Sciatic nerve (tissue), 2 donors: ENCODE measurements at regions not wholly inside any gene's neighbourhood (a gene's known extent, or its start where the extent isn't known, plus 50 kb on each side); places are given as distances from the start of the nearest gene placed in this dataset.

ENCODE experiments used
- ATAC-seq: fragments of 200-7000 bp; cut with Tn5 transposase; one replicate; pipeline ENCODE4 v1.9.1; 2020; ENCODE audit warnings: mild to moderate bottlenecking, moderate library complexity
- DNase-seq: peaks from one replicate; pipeline ENCODE4 v3.0.0-alpha.2; 2020; ENCODE audit warnings: low spot score
- intact Hi-C: fragments of 100-400 bp; cut with DNase I; formaldehyde crosslinking; loops from one replicate; pipeline ENCODE4 v1.14.2; 2022
- donor health status: DM: no; HTN: no; CAD: no.
- donor health status: DM: no; HTN: no; CAD: no.

DNA sequence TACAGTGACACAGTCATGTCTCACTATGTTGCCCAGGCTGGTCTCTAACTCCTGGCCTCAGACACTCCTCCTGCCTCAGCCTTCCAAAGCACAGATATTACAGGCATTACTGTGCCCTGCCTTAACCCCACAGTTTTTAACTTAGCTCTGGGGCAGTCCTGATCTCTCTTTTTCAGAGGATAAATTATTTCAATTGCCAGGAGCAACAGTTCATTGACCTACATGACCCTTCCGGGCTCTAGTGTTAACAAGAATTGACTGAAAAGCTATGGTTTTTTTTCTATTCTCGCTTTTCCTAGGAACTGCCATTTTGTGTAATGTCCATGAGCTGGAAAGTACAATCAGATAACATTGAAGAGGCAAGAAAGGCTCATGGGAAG is 92.8 kb downstream of the HNRNPLL start:
- DNase-seq (no peak), ATAC-seq (no peak)
- intact Hi-C loops: no loop called here

DNA sequence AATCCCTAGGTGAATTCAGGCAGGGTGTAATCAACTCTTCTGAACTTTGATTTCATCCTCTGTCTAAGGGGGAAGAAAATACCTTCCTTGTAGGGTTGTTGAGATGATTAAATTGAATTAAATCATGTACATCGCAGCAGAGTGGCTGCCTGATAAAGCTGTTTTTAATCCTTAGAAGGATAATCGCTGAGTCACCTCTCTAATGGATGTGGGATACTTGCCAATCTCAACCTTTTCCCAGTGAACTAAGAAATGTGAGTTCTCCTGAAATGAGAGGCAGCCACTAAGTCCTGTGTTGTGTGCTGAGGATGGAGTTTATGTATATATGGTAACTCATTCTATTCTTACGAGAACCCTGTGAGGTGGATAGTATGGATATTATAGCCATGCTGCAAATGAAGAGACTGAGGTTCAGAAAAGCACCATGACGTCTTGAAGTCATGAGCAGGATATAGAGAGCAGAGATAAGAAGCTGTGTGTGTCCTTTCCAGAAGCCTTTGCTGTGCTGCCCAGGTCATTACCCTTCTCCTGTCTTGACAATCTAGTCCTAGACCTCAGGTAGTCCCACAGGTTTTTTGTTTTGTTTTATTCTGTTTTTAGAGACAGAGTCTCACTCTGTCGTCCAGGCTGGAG is 93.3 kb downstream of the HNRNPLL start:
- intact Hi-C loops: no loop called here
- ATAC-seq: peak; percentile 21
- no peak for DNase-seq

DNA sequence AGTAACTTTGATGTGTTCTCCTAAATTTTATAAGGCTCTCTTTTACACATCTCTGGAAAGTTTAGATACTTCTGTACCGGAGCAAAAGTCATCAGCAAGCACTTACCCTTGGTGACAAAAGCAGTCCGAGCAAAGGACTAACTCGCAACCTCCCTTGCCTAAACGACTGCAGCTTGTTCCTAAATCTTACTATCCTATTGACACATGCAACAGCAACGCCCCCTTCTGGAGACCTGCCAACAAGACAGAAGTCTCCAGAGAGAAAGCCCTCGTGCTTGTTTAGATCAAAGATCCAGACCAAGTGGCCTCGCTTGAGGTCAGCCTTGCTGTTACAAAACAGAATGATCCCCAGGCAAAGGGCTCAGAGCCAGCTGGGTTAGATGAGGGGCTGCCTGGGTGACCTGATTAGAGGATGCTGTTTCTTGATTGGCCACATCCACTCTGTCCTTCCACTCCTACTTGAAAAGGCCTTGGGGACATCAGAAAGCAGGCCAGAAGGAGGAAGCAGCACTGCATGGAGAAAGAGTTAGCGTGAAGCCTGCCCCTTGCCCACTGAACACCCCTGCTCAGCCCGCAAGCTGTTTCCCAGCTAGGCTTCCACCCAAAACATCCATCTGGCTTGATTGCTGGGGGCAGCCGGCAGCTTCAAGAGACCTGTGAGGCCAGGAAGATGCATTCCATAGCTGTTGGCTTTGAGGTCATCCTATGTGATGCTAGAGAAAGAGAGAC is 94.3 kb downstream of the HNRNPLL start:
- DNase-seq (peak; percentile 94), ATAC-seq (peak; percentile 91)
- intact Hi-C loops: no loop called here

DNA sequence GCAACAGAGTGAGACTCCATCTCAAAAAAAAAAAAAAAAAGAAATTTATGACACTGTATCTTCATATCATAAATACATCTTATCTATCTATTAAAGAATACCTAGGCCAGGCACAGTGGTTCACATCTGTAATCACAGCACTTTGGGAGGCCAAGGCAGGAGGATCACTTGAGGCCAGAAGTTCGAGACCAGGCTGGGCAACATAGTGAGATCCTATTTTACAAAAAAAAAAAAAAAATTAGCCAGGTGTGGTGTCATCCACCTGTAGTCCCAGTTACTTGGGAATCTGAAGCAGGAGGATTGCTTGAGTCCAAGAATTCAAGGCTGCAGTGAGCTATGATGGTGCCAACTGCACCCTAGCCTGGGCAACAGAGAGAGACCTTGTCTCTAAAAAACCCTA is 95.0 kb downstream of the HNRNPLL start:
- ATAC-seq: no peak
- DNase-seq: no peak
- intact Hi-C loops: no loop called here

DNA sequence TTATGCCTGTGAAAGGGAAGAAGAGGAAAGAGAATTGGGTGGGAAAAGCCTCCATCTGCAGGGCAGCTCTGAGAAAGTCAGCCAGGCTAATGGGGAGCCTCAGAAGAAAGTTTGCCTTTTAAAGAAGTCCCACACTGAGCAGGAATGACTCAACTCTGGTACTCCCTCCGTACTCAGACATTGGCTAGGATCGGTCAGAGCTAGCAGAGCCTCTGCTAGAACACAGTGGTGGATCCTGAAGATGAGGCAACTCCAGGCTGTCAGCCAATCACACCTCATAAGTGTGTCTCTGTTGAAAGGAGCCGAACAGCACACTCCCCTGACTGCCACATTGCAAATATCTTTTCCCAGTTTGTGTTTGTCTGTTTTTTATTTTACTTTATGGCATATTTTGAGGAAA is 96.9 kb downstream of the HNRNPLL start:
- intact Hi-C loops: no loop called here
- DNase-seq (peak; percentile 81), ATAC-seq (peak; percentile 94)

DNA sequence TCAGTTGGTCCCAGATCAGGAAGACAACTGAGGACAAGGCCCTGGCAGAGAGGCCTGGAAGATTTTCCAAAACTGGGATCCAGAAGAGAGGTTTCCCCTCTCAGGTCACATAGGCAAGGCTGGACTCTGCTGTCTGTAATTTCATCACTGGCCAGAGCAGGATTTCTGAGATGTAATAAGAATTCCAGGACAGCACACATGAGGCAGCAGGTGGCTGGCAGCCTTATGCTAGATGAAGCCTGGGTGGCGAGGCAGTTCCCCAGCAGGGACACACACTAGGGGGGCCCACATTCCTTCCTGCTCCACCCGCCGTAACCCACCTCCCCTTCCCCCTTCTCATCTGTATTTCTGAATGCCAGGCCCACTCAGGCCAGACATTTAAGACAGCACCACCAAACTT is 98.6 kb downstream of the HNRNPLL start:
- ATAC-seq (no peak), DNase-seq (no peak)
- intact Hi-C loops: no loop called here

DNA sequence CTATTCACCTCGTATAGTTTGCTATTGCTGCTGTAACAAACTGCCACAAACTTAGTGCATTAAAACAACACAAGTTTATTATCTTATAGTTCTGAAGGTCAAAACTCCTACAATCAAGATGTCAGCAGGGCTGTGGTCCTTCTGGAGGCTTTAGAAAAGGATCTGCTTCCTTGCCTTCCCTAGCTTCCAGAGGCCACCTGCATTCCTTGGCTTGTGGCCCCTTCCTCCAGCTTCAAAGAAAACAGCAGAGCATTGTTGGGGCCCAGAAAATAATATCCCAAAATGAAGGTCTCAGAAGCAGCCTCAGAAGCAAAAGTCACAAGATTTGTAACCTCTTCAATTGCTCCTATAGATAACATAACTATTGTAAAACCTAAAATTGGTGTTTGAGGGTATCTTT is 100.6 kb downstream of the HNRNPLL start:
- no peak for DNase-seq
- intact Hi-C loops: no loop called here
- ATAC-seq: no peak

DNA sequence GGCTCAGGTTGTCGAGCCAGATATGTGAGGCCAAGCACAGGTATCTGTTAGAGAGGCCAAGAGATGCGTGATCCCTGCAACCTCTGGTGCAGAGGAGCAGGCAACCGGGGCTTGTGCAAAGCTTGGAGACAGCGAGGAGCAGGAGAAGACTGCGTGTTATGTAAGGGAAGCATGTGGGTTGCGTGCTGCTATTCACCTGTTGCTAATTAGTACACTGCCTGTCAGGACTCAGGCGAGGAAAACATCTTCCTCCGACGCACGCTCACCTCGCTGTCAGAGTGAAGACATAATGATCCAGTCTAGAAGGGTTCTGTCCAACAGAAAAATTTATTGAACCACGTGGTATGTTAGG is 102.5 kb downstream of the HNRNPLL start:
- ATAC-seq: no peak
- no peak for DNase-seq
- intact Hi-C loops: no loop called here

DNA sequence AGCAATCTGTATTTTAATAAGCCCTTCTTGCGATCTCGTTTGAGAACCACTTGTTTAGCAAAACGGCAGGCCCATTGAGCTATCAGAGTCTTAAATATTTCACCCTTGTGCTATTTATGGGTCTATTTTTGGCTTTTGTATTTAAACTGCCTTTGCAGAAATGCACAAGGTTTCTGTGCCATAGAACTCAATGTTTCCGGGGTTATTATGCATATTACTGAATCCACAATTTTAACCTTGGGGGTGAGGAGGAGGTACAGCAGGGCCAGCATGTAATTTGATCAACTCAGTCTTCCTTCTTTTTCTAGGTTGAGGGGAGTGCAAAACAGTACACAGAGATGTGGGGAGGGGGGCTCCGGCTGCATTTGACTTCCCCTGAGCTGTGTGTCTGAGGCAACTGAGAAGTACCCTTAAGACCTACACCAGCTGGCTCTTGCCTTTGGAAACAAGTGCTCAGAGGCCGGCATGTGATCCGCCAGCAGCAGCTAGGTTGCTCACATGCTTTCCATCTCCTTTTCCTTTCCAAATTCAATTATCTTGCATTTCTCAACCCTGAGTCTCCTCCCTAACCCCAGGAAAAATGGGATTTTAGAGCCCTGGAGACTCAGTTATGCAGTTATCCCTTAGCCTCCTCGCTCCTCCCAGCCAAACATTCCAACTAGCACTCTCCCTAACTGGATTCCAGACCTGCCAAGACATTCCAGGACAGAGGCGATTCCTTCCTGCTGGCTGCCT is 103.0 kb downstream of the HNRNPLL start:
- intact Hi-C loops: no loop called here
- ATAC-seq (peak; percentile 89), DNase-seq (peak; percentile 70)

DNA sequence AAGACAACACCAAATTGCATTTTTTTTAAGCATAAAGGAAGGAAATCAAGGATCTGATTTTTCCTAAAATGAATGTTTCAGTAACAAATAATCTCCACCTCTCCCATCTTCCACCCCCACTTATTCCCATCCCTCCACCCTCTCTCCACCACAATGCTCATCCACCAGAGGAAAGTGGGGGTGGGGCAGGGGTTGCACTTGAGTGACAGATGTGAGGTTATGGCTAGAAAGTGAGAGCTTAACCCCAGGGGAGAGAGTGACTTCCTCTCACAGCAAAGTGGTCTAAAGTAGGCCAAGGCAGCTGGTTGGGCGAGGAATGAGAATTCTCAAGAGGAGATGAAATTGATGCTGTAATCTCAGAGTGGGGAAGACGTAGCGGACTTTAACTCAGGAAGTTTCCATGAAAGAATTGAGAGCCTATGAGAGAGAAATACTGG is 104.7 kb downstream of the HNRNPLL start:
- no peak for DNase-seq
- no peak for ATAC-seq
- intact Hi-C loops: no loop called here

DNA sequence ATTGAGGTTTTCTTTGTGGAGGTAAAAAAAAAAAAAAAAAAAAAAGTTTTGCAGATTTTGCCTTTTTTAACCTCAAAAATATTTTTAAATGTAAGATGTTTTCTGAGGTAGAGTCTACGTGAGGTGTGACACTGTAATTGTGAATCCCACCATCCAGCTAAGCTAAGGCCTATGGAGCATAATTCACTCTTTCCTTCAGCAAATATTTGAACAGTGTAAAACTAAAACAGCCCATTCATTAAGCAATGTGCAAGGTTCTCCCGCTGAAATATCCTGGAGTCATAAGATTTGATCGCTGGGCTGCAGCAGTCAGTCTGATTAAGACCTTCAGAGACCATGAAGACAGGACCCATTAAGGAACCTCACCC is 105.1 kb downstream of the HNRNPLL start:
- ATAC-seq (no peak), DNase-seq (no peak)
- intact Hi-C loops: no loop called here

DNA sequence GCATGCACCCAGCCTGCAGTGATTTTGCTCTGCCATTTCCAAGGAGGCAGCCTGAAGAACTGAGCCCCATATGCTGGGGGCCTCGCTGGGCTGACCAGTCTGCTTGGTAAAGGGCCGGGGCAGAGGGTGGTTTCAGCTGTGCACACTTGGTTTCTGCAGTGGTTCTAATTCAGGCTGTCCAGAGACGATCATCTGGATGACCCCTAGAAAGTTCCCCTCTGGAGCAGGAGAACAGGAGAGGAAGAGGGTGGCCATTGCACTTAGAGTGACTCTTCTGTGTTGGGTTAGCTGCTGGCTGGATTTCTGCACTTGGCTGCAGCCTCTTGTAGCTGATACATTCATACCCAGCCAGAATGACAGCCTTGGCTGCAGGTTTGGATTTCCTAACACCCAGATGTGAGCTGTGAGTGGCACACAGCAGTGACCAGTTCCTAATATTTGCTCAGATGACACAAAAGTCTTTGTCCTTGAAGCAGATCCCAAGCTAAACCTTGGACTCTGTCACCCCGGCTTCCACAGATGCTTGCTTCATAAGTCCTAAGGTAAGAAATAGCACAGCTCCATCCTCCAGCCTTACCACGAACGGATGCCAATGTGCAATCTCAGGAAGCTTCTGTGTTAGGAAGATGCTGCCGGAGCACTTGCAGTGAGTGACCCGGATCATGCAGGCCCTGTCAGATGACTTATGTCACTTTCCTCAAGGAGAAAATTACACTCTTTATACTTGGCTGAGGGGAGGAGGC is 105.6 kb downstream of the HNRNPLL start:
- intact Hi-C loops: no loop called here
- DNase-seq: no peak
- peak; percentile 52 for ATAC-seq

DNA sequence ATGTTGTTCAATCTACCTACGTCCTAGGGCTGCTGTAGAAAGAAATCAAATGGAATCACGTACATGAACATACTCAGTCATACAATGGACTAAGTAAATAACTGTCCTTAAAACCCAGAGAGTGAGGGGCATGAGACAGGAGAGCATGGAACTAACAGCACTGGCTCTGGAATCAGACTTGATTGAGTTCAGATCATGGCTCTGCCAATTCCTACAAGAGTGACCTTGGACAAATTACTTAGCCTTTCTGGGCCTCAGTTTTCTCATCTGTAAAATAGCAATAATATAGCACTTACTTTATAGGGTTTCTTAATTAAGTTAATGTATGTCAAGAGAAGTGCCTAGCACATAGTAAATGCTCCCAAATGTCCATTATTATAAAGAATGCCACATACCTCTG is 106.8 kb downstream of the HNRNPLL start:
- intact Hi-C loops: no loop called here
- DNase-seq (no peak), ATAC-seq (no peak)

DNA sequence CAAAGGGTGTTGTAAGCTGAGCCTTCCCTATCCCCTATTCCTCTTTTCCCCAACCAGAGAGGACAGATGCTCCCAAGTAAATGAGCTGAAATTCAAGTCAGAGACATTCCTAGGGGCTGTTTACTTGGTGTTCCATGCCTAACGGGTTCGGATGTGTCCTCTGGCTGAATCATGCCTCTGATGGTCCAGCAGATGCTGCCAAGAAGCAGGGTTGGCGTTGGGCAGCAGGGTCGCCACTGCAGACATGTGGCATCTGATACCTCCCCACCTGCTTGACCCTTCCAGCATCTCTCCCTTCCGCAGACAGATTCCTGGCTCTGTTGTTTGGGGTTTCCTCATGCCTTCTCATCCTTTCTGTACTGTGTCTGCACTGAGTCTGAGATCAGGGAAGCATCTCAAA is 108.3 kb downstream of the HNRNPLL start:
- ATAC-seq: peak; percentile 11
- intact Hi-C loops: no loop called here

DNA sequence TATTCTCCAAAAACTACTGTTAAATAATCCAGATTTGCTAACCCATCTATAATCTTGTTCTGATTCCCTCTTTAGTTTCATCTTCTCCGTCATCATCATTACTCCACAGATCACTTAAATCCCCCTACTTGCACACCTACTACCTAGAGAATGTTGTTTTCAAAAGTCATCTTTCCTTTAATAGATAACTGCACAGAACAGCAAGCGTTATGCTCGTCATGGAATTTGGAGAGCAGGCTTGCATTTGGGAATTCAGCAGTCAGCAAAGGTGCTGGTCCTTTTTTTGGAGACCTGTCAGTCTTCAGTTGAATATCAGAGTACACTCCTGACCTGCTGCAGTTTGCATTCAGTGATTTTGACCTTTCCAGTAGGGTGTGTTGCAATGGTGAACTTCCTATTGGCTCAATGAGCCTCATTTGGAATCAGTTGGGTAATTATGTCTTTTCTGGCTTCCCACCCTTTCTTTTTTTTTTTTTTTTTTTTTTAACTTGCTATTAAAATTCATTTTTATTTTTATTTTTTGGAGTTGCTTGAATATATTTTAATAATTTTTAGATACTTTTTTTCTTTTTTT is 110.6 kb downstream of the HNRNPLL start:
- no peak for ATAC-seq
- intact Hi-C loops: no loop called here
- DNase-seq: no peak

More for the DNA sequence above, 108.3 kb downstream of the HNRNPLL start:
- no peak for DNase-seq

DNA sequence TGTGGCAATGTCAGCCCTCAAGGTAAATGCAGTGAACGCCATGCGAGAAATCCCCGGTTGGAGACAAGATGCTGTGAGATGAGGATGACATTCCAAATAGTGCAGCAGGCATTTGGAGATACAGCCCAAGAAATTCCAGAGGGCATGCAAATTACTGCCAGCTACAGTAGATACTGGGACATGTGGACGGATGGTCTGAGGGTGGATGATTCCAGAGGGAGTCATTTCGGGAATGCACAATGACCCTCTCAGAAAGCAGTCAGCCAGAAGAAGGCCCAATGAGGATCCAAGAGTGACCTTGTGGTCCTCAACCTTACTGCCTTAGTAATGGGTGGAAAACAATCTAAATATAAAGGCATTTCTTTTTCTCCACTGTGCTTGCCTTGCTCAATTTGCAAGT is 111.3 kb downstream of the HNRNPLL start:
- DNase-seq: no peak
- ATAC-seq: no peak
- intact Hi-C loops: no loop called here

DNA sequence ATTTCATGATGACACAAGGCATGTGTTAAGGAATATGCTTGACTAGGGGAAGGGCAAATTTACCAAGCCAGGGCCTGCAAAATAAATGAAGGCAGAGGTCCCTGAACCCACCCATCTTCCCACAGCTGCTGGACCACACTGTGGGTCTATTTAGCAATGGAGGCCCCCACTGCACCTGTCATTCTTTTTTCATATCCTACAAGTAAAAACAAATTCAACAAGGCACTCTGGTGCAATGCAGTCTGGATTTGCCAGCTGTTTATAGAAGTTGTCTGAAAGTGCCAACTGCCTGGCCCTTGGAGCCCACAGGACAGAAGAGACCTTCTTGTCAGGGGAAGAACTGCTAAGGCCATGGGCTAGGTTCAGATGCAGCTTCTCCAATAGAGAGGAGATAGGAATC is 112.8 kb upstream of the ATL2 start:
- ATAC-seq (no peak), DNase-seq (no peak)
- intact Hi-C loops: no loop called here

DNA sequence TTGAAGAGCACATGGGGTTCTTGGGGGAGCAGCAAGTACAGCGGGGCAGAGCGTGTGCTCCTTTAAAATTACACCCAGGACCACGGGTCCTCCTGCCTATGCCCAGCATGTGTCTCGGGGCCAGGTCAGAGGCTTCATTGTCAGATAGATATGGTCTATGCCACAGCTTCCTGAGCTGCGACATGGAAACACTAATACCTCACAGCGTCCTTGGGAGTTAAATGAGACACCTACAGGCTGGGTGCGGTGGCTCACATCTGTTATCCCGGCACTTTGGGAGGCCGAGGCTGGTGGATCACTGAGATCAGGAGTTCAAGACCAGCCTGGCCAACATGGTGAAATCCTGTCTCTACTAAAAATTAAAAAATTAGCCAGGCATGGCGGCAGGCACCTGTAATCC is 110.8 kb upstream of the ATL2 start:
- intact Hi-C loops: no loop called here
- DNase-seq: no peak
- no peak for ATAC-seq

DNA sequence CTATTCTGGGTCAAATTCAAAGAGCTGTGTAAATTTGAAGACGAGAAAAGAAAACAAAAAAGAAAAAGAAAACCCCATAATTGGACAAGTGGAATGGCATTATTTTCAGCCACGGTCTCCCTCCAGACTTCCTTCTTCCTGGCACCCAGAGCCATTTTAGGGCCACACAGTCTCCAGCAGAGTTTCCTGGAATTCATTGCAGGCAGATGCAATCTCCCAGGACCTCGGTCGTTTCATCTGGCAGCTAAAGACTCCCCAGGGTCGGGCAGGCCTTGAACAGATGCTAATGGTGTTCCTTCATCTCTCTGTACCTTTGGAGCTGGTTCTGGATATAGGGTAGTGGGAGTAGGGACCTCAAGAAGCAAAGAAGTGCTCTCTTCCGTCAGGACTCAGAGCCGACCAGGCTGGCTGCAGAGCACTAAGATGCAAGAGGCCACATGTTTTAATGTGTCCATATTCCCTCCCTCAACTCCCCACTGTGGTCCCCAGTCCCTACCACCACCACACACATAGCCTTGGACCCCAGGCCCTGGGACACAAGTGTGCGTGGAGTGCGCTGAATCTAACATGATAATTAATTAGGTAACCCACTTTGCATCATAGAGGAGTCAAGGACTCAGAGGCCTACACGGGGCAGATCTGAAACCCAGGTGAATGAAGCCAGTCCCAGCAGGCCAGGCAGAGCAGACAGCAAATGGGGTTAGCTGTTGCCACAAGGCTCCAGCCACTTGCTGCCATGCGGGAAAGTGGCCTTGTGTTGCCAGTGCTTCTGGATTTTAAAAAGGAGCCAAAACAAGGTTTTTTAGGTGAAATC is 109.3 kb upstream of the ATL2 start:
- intact Hi-C loops: no loop called here
- no peak for DNase-seq
- peak; percentile 19 for ATAC-seq
